HCT116 (cell line): ENCODE measurements at regions not wholly inside any gene's neighbourhood (a gene's known extent, or its start where the extent isn't known, plus 50 kb on each side); places are given as distances from the start of the nearest gene placed in this dataset.

Source experiments
- ATAC-seq: fragments of 200-7000 bp; cut with Tn5 transposase; 2 replicates; pipeline ENCODE4 v1.9.1; 2020; ENCODE audit warnings: mild to moderate bottlenecking, moderate library complexity
- BruUV-seq: library from RNA; stranded (reverse); fragments of 400-500 nt; replicated peaks from 2 replicates; lab custom pipeline; 2021; lab: Mats Ljungman, UMichigan
- CTCF ChIA-PET: fragments of 300-600 bp; sonication (Branson Sonifier 250); formaldehyde crosslinking; loops from one replicate; lab custom pipeline; 2021; ENCODE audit warnings: antibody characterized with exemption; lab: Charles Lee
- POLR2A ChIA-PET: fragments of 300-600, 350-600 bp; sonication (Branson Sonifier 250); formaldehyde crosslinking; loops from one replicate; lab custom pipeline; 2021; ENCODE audit warnings: antibody characterized with exemption; lab: Charles Lee
- RAD21 ChIA-PET, 2 experiments: fragments of 300-600 bp; sonication (Branson Sonifier 250); formaldehyde crosslinking; loops; one replicate each; lab custom pipeline; 2023; ENCODE audit warnings: low total read pairs in 2 of 2; ENCODE audit not compliant: uncharacterized antibody in 2 of 2, unreplicated experiment in 2 of 2, low non-redundant PET in 1 of 2; lab: Charles Lee
- DNase-seq: peaks from one replicate; pipeline ENCODE4 v3.0.0-alpha.2; 2010; ENCODE audit warnings: low read depth, low spot score
- H2AFZ ChIP-seq: fragments of 200-600 bp; shearing (Covaris generic), sonication (generic); 2 replicates; pipeline ENCODE4 v1.6.1; 2017; ENCODE audit warnings: low read depth, mixed run types, mixed read lengths, antibody characterized with exemption, low read length; ENCODE audit not compliant: poor library complexity, severe bottlenecking
- H3K27ac ChIP-seq: 2 replicates; pipeline ENCODE4 v1.5.1; 2012; ENCODE audit warnings: low read depth, low read length
- H3K27me3 ChIP-seq: fragments of 200-600 bp; sonication (generic); 2 replicates; pipeline ENCODE4 v1.6.1; 2016; ENCODE audit warnings: mixed run types, low read length, mixed read lengths; ENCODE audit not compliant: insufficient read depth
- H3K36me3 ChIP-seq, 2 experiments: fragments of 200-500 bp in 1 of 2; fragments of 200-600 bp in 1 of 2; sonication (Bioruptor generic) in 1 of 2; sonication (generic) in 1 of 2; 2 replicates each; pipeline versions ENCODE4 v1.5.1 to v1.6.1; 2014 to 2016; ENCODE audit warnings: low read length in 2 of 2, inconsistent platforms in 1 of 2, mixed read lengths in 1 of 2, mixed run types in 1 of 2; ENCODE audit not compliant: insufficient read depth in 2 of 2, control insufficient read depth in 1 of 2
- H3K4me1 ChIP-seq, 2 experiments: fragments of 200-600 bp in 1 of 2; sonication (generic) in 1 of 2; 2 replicates each; pipeline versions ENCODE4 v1.5.1 to v1.6.1; 2012 to 2017; ENCODE audit warnings: low read length in 2 of 2, inconsistent platforms in 1 of 2, mild to moderate bottlenecking in 1 of 2, mixed read lengths in 1 of 2, mixed run types in 1 of 2, moderate library complexity in 1 of 2; ENCODE audit not compliant: insufficient read depth in 2 of 2, control insufficient read depth in 1 of 2
- H3K4me2 ChIP-seq: fragments of 200-600 bp; sonication (generic); 2 replicates; pipeline ENCODE4 v1.6.1; 2017; ENCODE audit warnings: mixed run types, low read length, mixed read lengths
- H3K4me3 ChIP-seq, 2 experiments: fragments of 200-600 bp in 1 of 2; sonication (generic) in 1 of 2; replicated peaks in 1 of 2; 2 replicates each; pipeline ENCODE4 v1.5.1; 2011 to 2016; ENCODE audit warnings: low read length in 2 of 2, control low read depth in 1 of 2, low read depth in 1 of 2, mild to moderate bottlenecking in 1 of 2, mixed read lengths in 1 of 2, mixed run types in 1 of 2
- H3K79me2 ChIP-seq: fragments of 200-600 bp; sonication (generic); 2 replicates; pipeline ENCODE4 v1.6.1; 2017; ENCODE audit warnings: mild to moderate bottlenecking, mixed run types, low read length, moderate library complexity, mixed read lengths; ENCODE audit not compliant: insufficient read depth
- H3K9ac ChIP-seq: fragments of 200-600 bp; sonication (generic); 2 replicates; pipeline ENCODE4 v1.6.1; 2016; ENCODE audit warnings: low read length, mixed read lengths
- H3K9me2 ChIP-seq: fragments of 200-600 bp; sonication (generic), shearing (Covaris generic); 2 replicates; pipeline ENCODE4 v1.6.1; 2017; ENCODE audit warnings: mixed run types, mild to moderate bottlenecking, moderate library complexity; ENCODE audit not compliant: insufficient read depth
- H3K9me3 ChIP-seq, 2 experiments: fragments of 200-500 bp in 1 of 2; fragments of 200-600 bp in 1 of 2; sonication (Bioruptor generic) in 1 of 2; sonication (generic) in 1 of 2; 2 replicates each; pipeline ENCODE4 v1.6.1; 2014 to 2017; ENCODE audit warnings: low read length in 2 of 2, mixed read lengths in 2 of 2, inconsistent platforms in 1 of 2, low read depth in 1 of 2, mild to moderate bottlenecking in 1 of 2, mixed run types in 1 of 2, moderate library complexity in 1 of 2; ENCODE audit not compliant: control insufficient read depth in 1 of 2, insufficient read depth in 1 of 2
- H4K20me1 ChIP-seq: fragments of 200-600 bp; sonication (generic), shearing (Covaris generic); 2 replicates; pipeline ENCODE4 v1.6.1; 2017; ENCODE audit warnings: mixed run types, mild to moderate bottlenecking, moderate library complexity; ENCODE audit not compliant: insufficient read depth
- CBX3 ChIP-seq: IDR thresholded peaks from 2 replicates; pipeline ENCODE4 v1.6.1; 2012; ENCODE audit warnings: low read depth
- CEBPB ChIP-seq: IDR thresholded peaks from 2 replicates; pipeline ENCODE4 v1.6.1; 2012; ENCODE audit warnings: low read depth
- CTCF ChIP-seq, 3 experiments: fragments of 200-600 bp in 1 of 3; sonication (generic) in 1 of 3; IDR thresholded peaks in 2 of 3; conservative IDR thresholded peaks in 1 of 3; 2 replicates each; pipeline ENCODE4 v1.5.1; 2012 to 2017; ENCODE audit warnings: low read depth in 2 of 3, low read length in 2 of 3, antibody characterized with exemption in 1 of 3, borderline replicate concordance in 1 of 3, control low read depth in 1 of 3, mild to moderate bottlenecking in 1 of 3, mixed read lengths in 1 of 3, mixed run types in 1 of 3, moderate library complexity in 1 of 3; ENCODE audit not compliant: insufficient read depth in 1 of 3
- ELF1 ChIP-seq: IDR thresholded peaks from 2 replicates; pipeline ENCODE4 v1.6.1; 2012; ENCODE audit warnings: low read depth, borderline replicate concordance
- EZH2 ChIP-seq: fragments of 200-600 bp; sonication (generic); IDR thresholded peaks from 2 replicates; pipeline ENCODE4 v1.6.1; 2017; ENCODE audit warnings: antibody characterized with exemption, mixed run types
- EZH2phosphoT487 ChIP-seq: fragments of 200-600 bp; IDR thresholded peaks from 2 replicates; pipeline ENCODE4 v1.6.1; 2018; ENCODE audit warnings: antibody characterized with exemption, borderline replicate concordance
- POLR2A ChIP-seq: IDR thresholded peaks from 2 replicates; pipeline ENCODE4 v1.7.0; 2011; ENCODE audit warnings: borderline replicate concordance; ENCODE audit not compliant: insufficient read depth, insufficient read length; ENCODE audit errors: extremely low read depth
- POLR2AphosphoS5 ChIP-seq: IDR thresholded peaks from 2 replicates; pipeline ENCODE4 v1.6.1; 2011; ENCODE audit warnings: mild to moderate bottlenecking, low read depth, low read length, moderate library complexity
- RAD21 ChIP-seq: IDR thresholded peaks from 2 replicates; pipeline ENCODE4 v1.6.1; 2012; ENCODE audit warnings: low read depth, mild to moderate bottlenecking
- REST ChIP-seq: IDR thresholded peaks from 2 replicates; pipeline ENCODE4 v1.6.1; 2012; ENCODE audit warnings: low read depth
- SIN3A ChIP-seq: IDR thresholded peaks from 2 replicates; pipeline ENCODE4 v1.6.1; 2012; ENCODE audit warnings: low read depth
- SRF ChIP-seq: IDR thresholded peaks from 2 replicates; pipeline ENCODE4 v1.6.1; 2012; ENCODE audit warnings: low read depth
- TCF7L2 ChIP-seq: IDR thresholded peaks from 2 replicates; pipeline ENCODE4 v1.7.0; 2011; ENCODE audit warnings: borderline replicate concordance, inconsistent platforms; ENCODE audit not compliant: insufficient read depth, insufficient read length; ENCODE audit errors: extremely low read depth
- YY1 ChIP-seq: IDR thresholded peaks from 2 replicates; pipeline ENCODE4 v1.6.1; 2011; ENCODE audit warnings: low read length, low read depth, moderate library complexity, mild to moderate bottlenecking; ENCODE audit not compliant: insufficient replicate concordance; ENCODE audit errors: extremely low read depth
- ZNF274 ChIP-seq: fragments of 200-500 bp; sonication (Bioruptor generic); IDR thresholded peaks from 2 replicates; pipeline ENCODE4 v1.6.1; 2014; ENCODE audit warnings: mild to moderate bottlenecking, low read depth, low read length, inconsistent platforms
- intact Hi-C: fragments of 100-400 bp; cut with micrococcal nuclease; formaldehyde crosslinking; loops from 2 replicates; pipeline ENCODE4 v1.10.0; 2022

GRCh38 chr4:187480146-187481145 lies 515.1 kb upstream of the ZFP42 start:
- H2AFZ ChIP-seq, result no peak overlapping the region
- BruUV-seq, result no TSS peak
- intact Hi-C loops, result no loop called here
- H3K9me2 ChIP-seq, result no peaks in the 10 kb centered on the region
- ChIA-PET RAD21 (no interaction called here), POLR2A (no interaction called here), CTCF (no interaction called here)
- no peaks in the 10 kb centered on the region for H3K79me2 ChIP-seq
- no peak for ATAC-seq
- no peaks in the 10 kb centered on the region for H3K4me1 ChIP-seq
- H3K9me3 ChIP-seq, result no peaks in the 10 kb centered on the region
- TF ChIP-seq ZNF274 (no peak), CBX3 (no peak)
- H4K20me1 ChIP-seq, result no peaks in the 10 kb centered on the region
- no peak overlapping the region for H3K27ac ChIP-seq
- no peak overlapping the region for H3K9ac ChIP-seq
- H3K27me3 ChIP-seq, result no peaks in the 10 kb centered on the region
- no peak for DNase-seq
- no peak overlapping the region for H3K4me3 ChIP-seq
- no peak overlapping the region for H3K4me2 ChIP-seq
- H3K36me3 ChIP-seq, result no peaks in the 10 kb centered on the region

GRCh38 chr4:187484186-187484585 lies 511.4 kb upstream of the ZFP42 start:
- CTCF ChIA-PET, result no interaction called here
- TF ChIP-seq EZH2phosphoT487 (no peak), REST (no peak), TCF7L2 (no peak), ELF1 (no peak), POLR2AphosphoS5 (no peak), SIN3A (no peak), EZH2 (no peak), SRF (no peak), POLR2A (no peak), CEBPB (no peak), YY1 (no peak), CTCF (IDR thresholded peaks at IDR 0.05 in 2 of 3, conservative IDR thresholded peaks at IDR 0.05 in 1 of 3; ENCODE audit: borderline replicate concordance in 1 of 3, insufficient read depth in 1 of 3, low read depth in 2 of 3, low read length in 2 of 3) (no peak), RAD21 (no peak)
- Histone ChIP-seq H3K36me3 (no peaks in the 10 kb centered on the region), H4K20me1 (no peaks in the 10 kb centered on the region), H3K9me3 (no peaks in the 10 kb centered on the region), H3K9ac (no peak overlapping the region), H3K27ac (no peak overlapping the region), H3K9me2 (no peaks in the 10 kb centered on the region), H3K4me2 (no peak overlapping the region), H3K79me2 (no peaks in the 10 kb centered on the region), H2AFZ (no peak overlapping the region), H3K27me3 (no peaks in the 10 kb centered on the region), H3K4me1 (no peaks in the 10 kb centered on the region), H3K4me3 (no peak overlapping the region)
- no TSS peak for BruUV-seq
- POLR2A ChIA-PET, result no interaction called here
- ATAC-seq (no peak), DNase-seq (no peak)
- RAD21 ChIA-PET, result no interaction called here
- intact Hi-C loops, result no loop called here
